BE2C (cell line): ENCODE measurements at regions not wholly inside any gene's neighbourhood (a gene's known extent, or its start where the extent isn't known, plus 50 kb on each side); places are given as distances from the start of the nearest gene placed in this dataset.

Experiments used
- DNase-seq: peaks from one replicate; pipeline ENCODE4 v3.0.0-alpha.2; 2020
- H3K27me3 ChIP-seq: fragments of 250-450 bp; sonication (Bioruptor Pico); 2 replicates; pipeline ENCODE4 v1.5.1; 2020; ENCODE audit warnings: mild to moderate bottlenecking
- H3K36me3 ChIP-seq: fragments of 250-450 bp; sonication (Bioruptor Pico); 2 replicates; pipeline ENCODE4 v1.5.1; 2020; ENCODE audit warnings: mild to moderate bottlenecking
- H3K4me1 ChIP-seq: fragments of 250-450 bp; sonication (Bioruptor Pico); 2 replicates; pipeline ENCODE4 v1.5.1; 2020
- H3K4me3 ChIP-seq: 2 replicates; pipeline ENCODE4 v1.5.1; 2011; ENCODE audit warnings: low read depth, low read length
- H3K9me3 ChIP-seq: fragments of 250-450 bp; sonication (Bioruptor Pico); 2 replicates; pipeline ENCODE4 v1.5.1; 2020
- CTCF ChIP-seq: IDR thresholded peaks from 2 replicates; pipeline ENCODE4 v1.5.1; 2012; ENCODE audit warnings: mild to moderate bottlenecking, low read depth, low read length

GRCh38 chr11:64441127-64441526 lies 82.2 kb downstream of the RPS6KA4 start:
- no peak for TF ChIP-seq CTCF
- Histone ChIP-seq H3K36me3 (no peaks in the 10 kb centered on the region), H3K4me3 (no peak overlapping the region), H3K4me1 (no peaks in the 10 kb centered on the region), H3K9me3 (no peaks in the 10 kb centered on the region), H3K27me3 (no peaks in the 10 kb centered on the region)
- no peak for DNase-seq

DNA sequence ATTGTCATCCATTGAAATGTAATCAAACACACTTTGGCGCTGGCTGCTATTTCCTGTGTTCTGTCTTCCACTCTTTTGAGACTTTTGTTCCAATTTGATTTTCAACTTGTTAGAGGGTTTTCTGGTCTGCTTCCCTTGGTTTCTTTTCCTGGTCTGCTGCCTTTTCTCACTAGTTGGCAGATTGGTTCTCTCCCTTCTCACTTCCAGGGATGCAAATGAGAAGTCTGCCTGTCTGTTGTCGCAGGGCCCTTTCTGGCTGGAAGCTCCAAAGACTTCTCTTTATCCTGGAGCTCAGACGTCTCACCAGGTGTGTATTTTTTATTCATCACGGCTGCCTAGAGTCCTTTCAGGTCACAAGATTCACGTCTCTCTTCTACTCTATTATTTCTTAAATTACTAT lies 84.0 kb downstream of the RPS6KA4 start:
- no peak overlapping the region for H3K4me3 ChIP-seq
- no peak for TF ChIP-seq CTCF
- no peaks in the 10 kb centered on the region for H3K27me3 ChIP-seq
- H3K4me1 ChIP-seq: no peaks in the 10 kb centered on the region
- H3K36me3 ChIP-seq: no peaks in the 10 kb centered on the region
- no peaks in the 10 kb centered on the region for H3K9me3 ChIP-seq
- no peak for DNase-seq

GRCh38 chr11:64444838-64445441 lies 86.0 kb downstream of the RPS6KA4 start:
- Histone ChIP-seq H3K36me3 (no peaks in the 10 kb centered on the region), H3K9me3 (no peaks in the 10 kb centered on the region), H3K27me3 (no peaks in the 10 kb centered on the region), H3K4me1 (no peaks in the 10 kb centered on the region), H3K4me3 (no peak overlapping the region)
- no peak for TF ChIP-seq CTCF
- peak; percentile 18 for DNase-seq

GRCh38 chr11:64445651-64446050 lies 86.7 kb downstream of the RPS6KA4 start:
- TF ChIP-seq CTCF: no peak
- Histone ChIP-seq H3K4me1 (no peaks in the 10 kb centered on the region), H3K36me3 (no peaks in the 10 kb centered on the region), H3K9me3 (no peaks in the 10 kb centered on the region), H3K4me3 (no peak overlapping the region), H3K27me3 (no peaks in the 10 kb centered on the region)
- DNase-seq: no peak

GRCh38 chr11:64447831-64448598 lies 89.1 kb downstream of the RPS6KA4 start:
- Histone ChIP-seq H3K4me3 (peak overlapping the region; percentile 31; the same call in 1 of the 2 replicates), H3K9me3 (no peaks in the 10 kb centered on the region), H3K27me3 (no peaks in the 10 kb centered on the region), H3K36me3 (no peaks in the 10 kb centered on the region), H3K4me1 (no peaks in the 10 kb centered on the region)
- no peak for TF ChIP-seq CTCF
- DNase-seq: no peak
